Amygdala (tissue), 56 donors: ENCODE measurements at regions not wholly inside any gene's neighbourhood (a gene's known extent, or its start where the extent isn't known, plus 50 kb on each side); places are given as distances from the start of the nearest gene placed in this dataset.
"Not testable (repeated sequence)": the region's sequence is repeated elsewhere in the genome, so short reads cannot be mapped to it uniquely, and the experiment has no call there.

ENCODE experiments used
- DNase-seq, 56 donors: peaks; one replicate each; lab custom pipeline; 2025; lab: John Stamatoyannopoulos, UW

DNA sequence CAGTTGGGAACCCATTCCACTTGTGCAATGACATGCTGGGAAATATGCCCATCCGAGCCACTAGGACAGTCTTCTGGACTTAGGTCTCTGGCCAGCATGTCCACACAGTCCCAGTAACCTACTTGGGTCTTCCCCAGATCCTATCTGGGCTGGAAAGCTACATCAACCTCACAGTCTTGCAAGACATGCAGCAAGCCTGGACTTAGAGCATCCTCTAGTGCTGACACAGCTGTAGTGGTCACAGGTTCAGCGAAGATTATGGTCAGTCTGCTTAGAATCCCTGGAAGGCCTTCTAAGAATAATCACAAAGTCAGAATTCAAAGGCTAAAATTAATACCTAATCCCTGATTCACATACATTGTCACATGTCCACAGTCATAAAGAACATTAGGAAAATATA lies 842.7 kb downstream of the STPG2 start:
- DNase-seq: no peak

DNA sequence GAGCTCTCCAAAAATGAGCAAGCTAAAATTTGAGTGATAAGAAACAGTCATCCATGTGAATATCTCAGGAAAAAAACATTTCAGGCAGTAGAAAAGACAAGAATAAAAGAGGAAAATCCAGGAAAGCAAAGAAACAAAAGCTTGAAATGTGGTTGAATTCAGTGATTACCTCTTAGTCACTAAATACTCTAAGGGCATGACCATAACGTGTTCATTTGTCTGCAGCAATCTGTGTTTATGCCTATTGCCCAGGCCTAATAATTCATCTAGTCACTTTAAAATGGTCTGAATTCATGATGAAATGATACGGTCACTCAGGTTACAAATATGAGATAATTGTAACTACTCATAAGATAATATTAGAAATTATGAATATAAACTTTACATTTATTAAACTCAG lies 837.9 kb downstream of the STPG2 start:
- DNase-seq: no peak

DNA sequence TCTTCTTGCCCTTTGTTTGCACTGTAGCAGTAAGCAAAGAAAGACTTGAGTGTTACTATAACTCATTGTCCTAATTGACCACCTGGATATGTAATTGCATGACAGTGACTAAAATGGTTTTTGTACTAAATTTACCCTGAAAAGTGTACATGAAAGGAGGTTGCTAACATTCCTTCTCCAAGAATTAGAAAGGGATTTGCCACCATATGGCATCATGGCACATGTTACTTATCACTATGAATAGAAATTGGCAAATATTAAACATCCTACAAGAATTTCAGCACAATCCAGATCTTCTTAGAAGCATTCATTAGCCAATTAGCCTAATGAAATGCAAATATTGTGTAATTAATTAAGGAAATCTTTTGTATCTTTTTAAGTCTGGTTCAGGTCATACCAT lies 834.2 kb downstream of the STPG2 start:
- DNase-seq: no peak

DNA sequence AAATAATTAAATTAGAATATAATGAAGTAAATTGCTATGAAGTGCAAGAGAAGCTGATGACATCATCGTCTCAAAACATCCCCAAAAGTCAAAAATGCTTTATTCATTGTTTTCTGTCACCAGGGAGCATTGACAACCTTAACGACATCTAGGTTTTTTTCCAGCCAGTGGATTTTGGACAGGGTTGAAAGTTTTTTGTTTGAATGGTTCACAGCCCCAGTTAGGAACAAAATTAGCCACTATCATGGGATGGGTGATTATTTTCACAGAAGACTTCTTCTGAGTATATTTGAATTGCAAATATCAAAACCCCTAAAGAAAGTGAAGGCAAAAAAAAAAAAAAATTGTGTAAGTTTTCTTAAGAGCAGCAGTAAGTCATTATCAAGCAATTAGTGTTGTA lies 826.1 kb downstream of the STPG2 start:
- no peak for DNase-seq

DNA sequence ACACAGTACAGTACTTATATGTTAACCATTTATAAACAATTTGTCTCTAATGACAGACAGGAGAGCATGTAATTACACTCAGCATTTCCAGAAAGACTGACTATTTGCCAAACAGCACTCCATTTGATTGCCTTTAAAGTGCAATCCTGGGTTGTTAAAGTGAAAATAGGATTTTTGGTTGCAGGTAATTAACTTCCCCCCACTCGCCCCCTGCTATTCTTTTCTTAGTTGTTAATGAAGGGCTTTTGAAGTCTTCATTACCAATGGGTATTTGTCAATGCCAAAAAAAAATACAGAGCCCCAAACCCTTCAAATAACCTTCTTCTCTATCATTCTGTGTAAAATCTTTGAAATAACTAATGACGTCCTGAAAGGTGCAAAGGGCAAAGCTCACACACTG lies 825.6 kb downstream of the STPG2 start:
- DNase-seq: no peak

DNA sequence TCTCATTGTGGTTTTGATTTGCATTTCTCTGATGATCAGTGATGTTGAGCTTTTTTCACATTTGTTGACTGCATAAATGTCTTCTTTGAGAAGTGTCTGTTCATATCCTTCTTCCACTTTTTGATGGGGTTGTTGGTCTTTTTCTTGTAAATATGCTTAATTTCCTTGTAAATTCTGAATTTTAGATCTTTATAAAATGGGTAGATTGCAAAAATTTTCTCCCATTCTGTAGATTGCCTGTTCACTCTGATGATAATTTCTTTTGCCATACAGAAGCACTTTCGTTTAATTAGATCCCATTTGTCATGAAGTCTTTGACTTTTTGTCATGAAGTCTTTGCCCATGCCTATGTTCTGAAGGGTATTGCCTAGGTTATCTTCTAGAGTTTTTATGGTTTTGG lies 817.5 kb downstream of the STPG2 start:
- DNase-seq: not testable (repeated sequence)

DNA sequence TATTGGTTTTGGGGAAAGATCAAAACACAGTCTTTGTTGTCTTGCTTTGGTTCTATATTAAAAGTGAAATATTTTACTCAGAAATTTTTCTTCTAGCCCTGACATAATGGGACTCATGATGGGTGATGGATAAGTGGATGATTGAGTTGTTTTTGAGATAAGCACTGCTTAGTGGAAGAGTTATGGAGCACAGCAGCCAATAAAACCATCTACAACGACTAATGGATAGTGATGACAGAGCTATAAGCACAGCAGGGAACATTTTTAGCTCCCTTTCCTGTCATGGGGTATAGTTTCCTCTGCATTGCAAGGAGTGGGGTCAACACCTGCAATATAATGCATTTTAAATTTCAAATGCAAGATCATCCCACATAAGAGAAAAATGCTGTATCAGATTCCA lies 812.4 kb downstream of the STPG2 start:
- no peak for DNase-seq

DNA sequence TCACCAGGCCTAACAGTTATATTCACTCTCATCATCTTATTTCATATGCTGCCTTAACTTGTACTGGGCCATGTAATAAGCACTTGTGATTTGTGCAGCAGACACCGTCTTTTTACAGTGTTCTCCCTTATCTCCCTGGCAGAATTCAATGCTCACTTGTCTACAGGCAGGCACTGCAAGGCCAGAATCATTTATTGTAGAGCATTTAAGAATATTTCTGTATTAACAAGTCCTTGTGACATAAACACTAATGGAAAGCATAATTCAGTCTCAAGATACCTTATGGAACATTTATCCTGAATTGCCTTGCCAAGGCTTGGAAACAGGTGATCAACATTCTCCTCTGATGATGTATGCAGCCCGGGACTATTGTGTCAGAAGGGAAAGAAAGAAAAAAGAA lies 808.9 kb downstream of the STPG2 start:
- DNase-seq: no peak

DNA sequence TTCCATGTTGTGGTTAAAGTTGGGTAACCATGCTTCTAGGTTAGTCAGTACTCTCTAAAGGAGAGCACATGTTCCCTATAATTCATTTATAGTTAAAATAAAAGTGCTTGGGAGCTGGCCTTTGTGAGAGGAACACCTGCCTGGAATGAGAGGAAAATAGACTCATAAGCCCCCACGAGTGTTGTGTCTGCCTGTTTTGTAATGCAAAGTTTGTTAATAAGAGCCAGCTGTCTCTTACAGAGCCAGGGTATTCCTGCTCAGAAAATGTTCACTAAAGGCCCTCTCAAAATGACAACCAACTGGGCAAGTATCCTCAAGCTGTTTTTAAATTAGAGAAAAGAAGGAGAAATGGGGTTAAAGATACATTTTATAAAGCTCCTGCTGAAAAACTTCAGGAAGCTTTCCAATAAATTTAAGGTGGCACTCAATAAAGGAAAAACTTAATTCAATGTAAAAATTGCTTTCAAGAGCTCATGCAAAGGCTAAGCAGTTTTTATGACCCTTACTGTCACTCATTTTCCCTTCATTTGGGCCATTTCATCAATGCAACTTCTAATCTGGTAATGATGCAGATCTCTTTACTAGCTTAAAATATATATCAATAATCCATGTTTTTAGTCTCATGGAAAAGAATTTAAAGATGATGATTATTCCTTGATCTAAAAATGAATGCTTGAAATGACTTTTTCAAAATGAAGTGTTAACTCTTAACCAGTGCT lies 793.6 kb downstream of the STPG2 start:
- DNase-seq: no peak

DNA sequence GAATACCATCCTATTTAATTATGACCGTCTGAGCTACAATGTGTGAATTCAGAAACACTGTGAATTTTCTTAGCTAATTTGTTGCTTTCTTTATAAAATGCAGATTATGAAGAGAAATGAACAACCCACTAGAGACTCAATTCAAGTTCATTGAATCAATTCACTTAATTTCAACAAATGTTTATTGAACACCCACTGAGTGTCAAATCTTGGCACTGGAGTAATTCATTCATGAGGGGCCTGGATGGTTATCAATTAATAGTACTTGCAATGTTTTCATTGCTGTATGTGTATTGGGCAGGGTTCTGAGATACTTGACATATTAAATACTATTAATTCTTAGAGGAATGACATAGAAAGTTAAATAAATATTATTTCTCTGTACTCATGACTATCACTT lies 789.4 kb downstream of the STPG2 start:
- DNase-seq: no peak

DNA sequence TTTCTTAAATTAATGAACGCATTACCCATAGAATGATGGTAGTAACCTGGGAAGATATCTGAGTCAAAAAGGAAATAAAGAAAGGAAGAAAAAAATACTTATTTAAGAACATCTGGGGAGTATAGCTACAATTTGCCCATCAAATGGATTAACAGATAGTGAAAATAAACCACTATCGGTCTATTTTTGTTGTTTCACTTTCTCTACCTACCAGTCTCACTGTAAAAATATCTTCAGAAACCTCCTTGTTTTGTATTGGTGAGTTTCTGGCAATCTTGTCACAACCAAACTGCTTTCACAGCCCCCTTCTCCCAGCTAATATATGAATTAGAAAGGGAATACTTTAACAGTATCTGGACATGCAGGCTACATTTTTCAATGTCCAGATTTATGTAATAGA lies 783.5 kb downstream of the STPG2 start:
- DNase-seq: no peak

DNA sequence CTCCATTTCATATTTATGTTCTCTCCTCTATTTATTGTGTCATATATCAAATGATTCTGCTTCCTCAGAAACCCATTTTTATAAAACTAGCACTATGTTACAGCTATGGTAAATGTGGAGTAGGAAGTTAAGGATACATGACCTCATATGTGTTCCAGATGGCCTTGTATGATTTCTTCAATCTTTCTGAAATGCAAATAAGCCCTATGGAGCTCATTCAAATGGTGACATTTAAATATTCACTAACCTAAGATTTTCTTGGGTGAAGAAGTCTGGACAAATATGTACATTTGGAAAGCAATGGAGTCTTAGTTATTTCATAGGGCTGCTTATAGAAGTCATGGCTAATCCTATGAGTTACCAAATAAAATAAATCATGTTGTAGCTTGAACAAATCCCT lies 782.5 kb downstream of the STPG2 start:
- no peak for DNase-seq

DNA sequence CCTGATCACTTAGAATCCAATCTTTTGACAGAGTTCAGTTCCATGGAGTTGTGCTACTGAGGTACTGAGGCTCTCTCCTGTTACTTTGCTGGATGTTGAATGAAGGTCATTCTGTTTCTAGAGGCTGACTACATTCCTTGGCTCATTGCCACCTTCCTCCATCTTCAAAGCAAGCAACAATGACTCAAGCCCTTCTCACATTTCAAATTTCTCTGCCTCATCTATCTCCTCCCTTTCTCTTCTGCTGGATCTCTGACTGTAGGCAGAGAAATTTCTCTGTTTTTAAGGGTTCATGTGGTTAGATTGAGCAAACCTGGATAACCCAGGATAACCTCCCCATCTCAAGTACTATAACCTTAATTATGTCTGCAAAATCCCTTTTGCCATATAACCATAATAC lies 775.4 kb downstream of the STPG2 start:
- DNase-seq: no peak

DNA sequence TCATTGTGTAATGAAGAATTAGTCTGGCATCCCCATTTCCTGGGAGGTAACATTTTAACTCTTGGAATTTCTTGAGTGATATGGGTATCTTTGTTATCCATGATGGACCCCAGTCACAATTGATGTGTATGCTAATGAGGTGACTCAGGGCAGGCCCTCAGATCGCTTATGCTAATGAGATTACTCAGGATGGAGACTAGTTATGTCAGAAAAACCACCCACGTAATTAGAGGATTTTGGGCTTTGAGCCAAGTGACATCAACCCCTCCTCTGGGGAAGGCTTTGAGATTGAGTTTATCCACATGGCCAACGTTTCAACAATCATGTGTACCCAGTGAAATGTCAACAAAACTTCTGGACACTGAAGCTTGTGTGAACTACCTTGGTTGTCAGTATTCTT lies 772.7 kb downstream of the STPG2 start:
- DNase-seq: no peak

DNA sequence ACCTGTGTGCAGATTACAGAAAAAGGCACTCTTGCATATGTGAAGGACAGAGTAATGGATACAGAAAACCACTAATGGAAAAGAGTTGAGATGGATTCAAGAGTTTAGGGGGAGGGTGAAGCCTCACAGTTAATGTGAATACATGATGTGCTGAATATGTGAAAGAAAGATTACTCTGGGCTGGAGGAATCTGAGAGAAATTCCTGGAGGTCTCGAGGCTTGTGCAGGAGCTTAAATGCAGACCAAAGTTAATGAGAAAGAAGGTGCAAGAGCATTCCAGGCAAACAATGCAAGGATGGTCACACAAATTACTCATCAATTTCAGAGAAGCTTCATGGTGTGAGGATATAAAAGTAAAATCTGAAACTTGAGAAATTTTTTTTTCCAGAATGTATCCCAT lies 768.8 kb downstream of the STPG2 start:
- no peak for DNase-seq

DNA sequence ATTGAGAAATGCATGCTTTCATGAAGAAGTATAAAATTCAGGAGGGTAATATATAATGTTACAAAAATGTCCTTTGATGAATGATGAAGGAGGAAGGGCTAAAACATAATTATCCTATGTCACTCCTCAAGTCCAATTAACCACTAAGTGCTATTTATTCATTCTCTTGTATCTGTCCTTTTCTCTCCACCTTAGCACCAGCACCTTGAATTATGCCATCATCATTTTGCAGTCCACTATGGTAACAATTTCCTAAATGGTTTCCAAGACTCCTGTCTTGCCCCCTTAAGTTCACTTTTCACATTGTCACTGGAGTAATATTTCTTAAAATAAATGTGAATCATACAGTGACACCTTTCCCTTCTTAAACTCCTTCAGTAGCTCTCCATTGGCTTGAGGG lies 756.3 kb downstream of the STPG2 start:
- DNase-seq: no peak

DNA sequence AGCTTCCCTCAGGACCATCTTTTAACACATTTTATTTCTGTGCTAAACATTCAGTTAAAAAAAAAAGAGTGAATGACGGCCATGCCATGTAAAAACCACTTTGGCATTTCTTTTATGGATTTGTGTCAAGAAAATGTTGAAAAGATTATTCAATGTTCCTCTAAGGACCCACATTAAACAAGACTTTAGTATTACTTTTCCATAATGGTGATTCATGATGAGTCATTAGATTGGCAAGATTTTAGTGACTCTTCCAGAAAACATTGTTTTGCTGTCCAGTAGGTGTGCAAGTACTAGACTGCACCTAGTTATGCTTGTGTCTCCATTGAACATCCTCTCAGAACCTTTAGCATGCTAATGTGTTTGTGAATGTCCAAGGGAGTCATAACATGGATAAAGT lies 748.6 kb downstream of the STPG2 start:
- DNase-seq: no peak

DNA sequence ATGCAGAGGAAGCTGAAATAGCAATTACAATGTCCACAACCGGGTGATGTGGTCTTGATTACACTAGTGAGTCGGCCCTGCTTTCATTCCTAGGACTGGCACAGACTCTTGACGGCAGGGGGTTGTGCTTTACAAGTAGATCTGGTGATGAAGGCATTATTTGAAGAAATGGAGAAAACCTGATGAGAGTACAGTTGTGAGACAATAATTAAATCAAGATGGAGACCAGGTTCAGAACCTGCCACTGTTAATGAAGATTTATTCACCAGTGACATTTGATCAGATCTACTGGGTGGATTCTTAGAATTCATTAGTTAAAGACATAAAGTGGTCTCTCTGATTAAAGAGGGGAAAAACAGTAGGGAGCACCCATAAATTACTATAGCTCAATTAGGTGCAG lies 747.2 kb downstream of the STPG2 start:
- no peak for DNase-seq

DNA sequence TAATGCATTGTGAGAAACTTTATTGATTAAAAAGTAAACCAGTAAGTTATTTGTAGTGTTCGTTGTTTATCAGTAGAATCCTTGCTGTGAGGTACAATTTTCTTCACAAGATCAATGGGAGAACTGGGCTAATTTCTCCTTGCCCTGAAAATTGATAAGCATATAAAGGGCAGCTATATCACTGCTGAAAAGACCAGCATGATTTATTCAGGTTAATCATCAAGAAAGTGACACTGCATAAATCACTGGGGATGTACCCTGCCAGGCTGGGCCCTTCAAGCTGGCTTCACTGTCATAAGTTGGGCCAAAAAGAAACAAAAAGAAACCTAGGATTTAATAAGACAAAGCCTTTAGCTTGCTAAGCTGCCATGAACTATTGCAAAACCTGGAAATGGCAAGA lies 746.7 kb downstream of the STPG2 start:
- no peak for DNase-seq

DNA sequence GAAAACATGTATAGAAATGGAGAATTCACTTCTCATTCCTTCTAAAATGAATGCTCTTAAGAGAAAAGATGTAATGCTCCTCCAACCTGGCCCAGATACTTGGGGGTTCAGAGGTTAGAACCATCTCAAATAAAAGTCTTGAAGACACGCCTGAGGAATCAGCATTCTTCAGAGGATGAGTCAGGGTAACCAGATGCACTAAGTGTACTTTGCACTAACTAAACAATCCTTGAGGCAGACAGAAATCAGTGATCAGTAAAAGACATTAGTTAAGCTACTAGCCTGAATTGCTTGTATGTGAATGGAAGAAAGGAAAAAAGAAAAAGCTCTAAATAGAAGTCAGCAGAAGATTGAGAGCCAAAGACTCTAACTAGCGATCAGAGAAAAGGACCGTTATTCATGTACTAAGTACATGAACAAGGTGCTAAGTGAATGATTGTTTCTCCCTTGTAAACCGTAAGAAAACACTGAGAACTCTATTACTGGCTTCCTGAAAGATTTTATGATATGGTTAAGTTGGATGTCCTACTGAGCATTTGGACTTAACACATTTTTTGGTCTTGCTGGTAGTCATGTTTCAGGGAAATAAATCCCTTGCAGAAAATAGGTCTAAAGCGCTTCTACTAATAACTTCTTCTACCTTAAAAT lies 738.3 kb downstream of the STPG2 start:
- no peak for DNase-seq

DNA sequence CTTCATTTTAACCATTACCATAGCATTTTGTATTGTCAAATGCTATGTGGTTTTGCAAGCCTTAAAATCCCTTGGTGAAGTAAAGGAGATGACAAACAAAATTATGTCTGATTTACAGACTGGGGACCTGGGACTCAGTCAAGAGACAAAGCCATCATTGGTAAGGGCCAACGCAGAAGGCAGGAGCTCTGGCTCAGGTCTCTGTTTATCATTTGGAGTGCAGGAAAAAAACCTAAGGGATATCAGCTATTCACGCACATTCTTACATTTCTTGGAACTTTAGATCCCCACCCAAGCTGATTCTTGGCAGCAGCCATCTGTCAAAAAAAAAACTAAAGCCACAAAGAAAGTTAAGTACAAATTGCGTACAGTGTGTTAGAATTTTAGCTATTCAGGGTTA lies 731.9 kb downstream of the STPG2 start:
- no peak for DNase-seq

DNA sequence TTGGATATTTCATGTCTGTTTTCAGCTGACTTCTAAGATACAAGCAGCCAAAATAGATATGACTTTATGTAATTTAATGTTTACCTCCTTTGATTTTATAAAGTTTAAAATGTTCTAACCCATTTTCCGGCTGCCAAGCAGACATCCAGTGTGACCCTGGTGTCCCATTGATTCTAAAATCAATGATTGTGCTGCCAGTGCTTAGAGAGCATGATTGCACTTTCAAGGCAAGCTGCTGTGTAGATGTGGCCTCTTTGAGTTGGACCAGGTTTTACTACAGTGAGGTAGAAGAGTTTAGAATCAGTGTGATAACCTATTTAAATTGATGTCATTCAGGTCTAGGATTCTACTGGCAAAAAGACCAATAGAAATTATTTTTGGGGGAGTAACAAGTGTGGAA lies 730.9 kb downstream of the STPG2 start:
- DNase-seq: no peak

DNA sequence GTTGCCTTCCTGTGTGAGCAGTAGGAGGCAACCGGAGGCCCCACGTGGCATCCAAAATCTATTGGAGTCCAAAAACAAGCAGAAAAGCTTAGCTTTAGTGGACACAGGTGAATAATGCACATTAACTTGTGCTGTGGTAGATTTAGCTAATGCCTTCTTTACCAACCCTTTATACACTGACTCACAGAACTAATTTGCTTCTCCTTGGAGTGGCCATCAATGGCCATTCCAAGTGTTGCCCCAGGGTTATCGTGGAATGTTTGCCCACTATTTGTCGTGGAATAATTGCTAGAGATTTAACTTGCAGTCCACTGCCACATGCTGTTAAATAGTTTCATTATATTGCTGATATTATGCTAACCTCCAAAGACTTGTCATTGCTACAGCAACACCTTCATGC lies 729.1 kb downstream of the STPG2 start:
- no peak for DNase-seq
